HEK293 (cell line): ENCODE measurements at regions not wholly inside any gene's neighbourhood (a gene's known extent, or its start where the extent isn't known, plus 50 kb on each side); places are given as distances from the start of the nearest gene placed in this dataset.
"Not testable (repeated sequence)": the region's sequence is repeated elsewhere in the genome, so short reads cannot be mapped to it uniquely, and the experiment has no call there.

Experiments
- GLI4 ChIP-seq: fragments of 450-650 bp; formaldehyde crosslinking; IDR thresholded peaks from 2 replicates; pipeline ENCODE4 v1.5.1; 2016; ENCODE audit warnings: missing biosample characterization, missing genetic modification characterization
- GLIS2 ChIP-seq: fragments of 450-650 bp; formaldehyde crosslinking; IDR thresholded peaks from 2 replicates; pipeline ENCODE4 v1.5.1; 2016; ENCODE audit warnings: missing biosample characterization, missing genetic modification characterization
- SETDB1 ChIP-seq: IDR thresholded peaks from one replicate; pipeline ENCODE4 v1.6.1; 2017; ENCODE audit warnings: mild to moderate bottlenecking, low read length, moderate library complexity, mixed read lengths; ENCODE audit not compliant: insufficient read length
- ZNF292 ChIP-seq: fragments of 450-650 bp; formaldehyde crosslinking; IDR thresholded peaks from 2 replicates; pipeline ENCODE4 v1.5.1; 2016; ENCODE audit warnings: low read depth, missing biosample characterization, missing genetic modification characterization, borderline replicate concordance
- ZNF311 ChIP-seq: fragments of 450-650 bp; formaldehyde crosslinking; IDR thresholded peaks from 2 replicates; pipeline ENCODE4 v1.5.1; 2017; ENCODE audit warnings: missing biosample characterization, missing genetic modification characterization, borderline replicate concordance
- ZNF423 ChIP-seq: fragments of 450-650 bp; formaldehyde crosslinking; IDR thresholded peaks from 2 replicates; pipeline ENCODE4 v1.5.1; 2016; ENCODE audit warnings: missing biosample characterization, missing genetic modification characterization
- ZNF560 ChIP-seq: fragments of 450-650 bp; formaldehyde crosslinking; IDR thresholded peaks from 2 replicates; pipeline ENCODE4 v1.5.1; 2017; ENCODE audit warnings: missing biosample characterization, missing genetic modification characterization, borderline replicate concordance
- ZNF596 ChIP-seq: fragments of 450-650 bp; IDR thresholded peaks from 2 replicates; pipeline ENCODE4 v1.5.0; 2018; ENCODE audit warnings: missing biosample characterization, mild to moderate bottlenecking, missing genetic modification characterization, moderate library complexity
- ZNF837 ChIP-seq: fragments of 450-650 bp; formaldehyde crosslinking; IDR thresholded peaks from 2 replicates; pipeline ENCODE4 v1.5.1; 2016; ENCODE audit warnings: missing biosample characterization, missing genetic modification characterization
- ZSCAN30 ChIP-seq: fragments of 450-650 bp; IDR thresholded peaks from 2 replicates; pipeline ENCODE4 v1.5.1; 2018; ENCODE audit warnings: missing biosample characterization, mild to moderate bottlenecking, missing genetic modification characterization, moderate library complexity
- TF ChIP-seq, protein P1 (sequence below): sonication (generic); formaldehyde crosslinking; IDR thresholded peaks from 2 replicates; pipeline ENCODE4 v1.8.1; 2022; ENCODE audit warnings: mild to moderate bottlenecking, moderate library complexity, missing genetic modification reagents
- TF ChIP-seq, protein P2 (sequence below): fragments of 450-650 bp; formaldehyde crosslinking; IDR thresholded peaks from 2 replicates; pipeline ENCODE4 v1.5.1; 2016; ENCODE audit warnings: missing biosample characterization, missing genetic modification characterization
- TF ChIP-seq, protein P3 (sequence below): fragments of 450-650 bp; formaldehyde crosslinking; IDR thresholded peaks from 2 replicates; pipeline ENCODE4 v1.5.1; 2016; ENCODE audit warnings: missing biosample characterization, missing genetic modification characterization

DNA sequence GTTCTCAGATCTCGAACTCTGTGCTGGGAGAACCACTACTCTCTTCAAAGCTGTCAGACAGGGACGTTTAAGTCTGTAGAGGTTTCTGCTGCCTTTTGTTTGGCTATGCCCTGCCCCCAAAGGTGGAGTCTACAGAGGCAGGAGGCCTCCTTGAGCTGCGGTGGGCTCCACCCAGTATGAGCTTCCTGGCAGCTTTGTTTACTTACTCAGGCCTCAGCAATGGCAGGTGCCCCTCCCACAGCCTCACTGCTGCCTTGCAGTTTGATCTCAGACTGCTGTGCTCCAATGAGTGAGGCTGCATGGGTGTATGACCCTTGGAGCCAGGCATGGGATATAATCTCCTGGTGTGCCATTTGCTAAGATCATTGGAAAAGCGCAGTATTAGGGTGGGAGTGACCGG lies 75.4 kb upstream of the ANKRD30A start:
- TF ChIP-seq SETDB1; ZNF292 (tag by site-specific recombination); ZSCAN30 (tag by site-specific recombination); ZNF560 (tag by site-specific recombination); ZNF311; GLIS2; GLI4 (tag by site-specific recombination); ZNF596 (tag by site-specific recombination); ZNF837 (tag by site-specific recombination); ZNF423 (tag by site-specific recombination): not testable (repeated sequence)
- TF ChIP-seq, protein P1, sequence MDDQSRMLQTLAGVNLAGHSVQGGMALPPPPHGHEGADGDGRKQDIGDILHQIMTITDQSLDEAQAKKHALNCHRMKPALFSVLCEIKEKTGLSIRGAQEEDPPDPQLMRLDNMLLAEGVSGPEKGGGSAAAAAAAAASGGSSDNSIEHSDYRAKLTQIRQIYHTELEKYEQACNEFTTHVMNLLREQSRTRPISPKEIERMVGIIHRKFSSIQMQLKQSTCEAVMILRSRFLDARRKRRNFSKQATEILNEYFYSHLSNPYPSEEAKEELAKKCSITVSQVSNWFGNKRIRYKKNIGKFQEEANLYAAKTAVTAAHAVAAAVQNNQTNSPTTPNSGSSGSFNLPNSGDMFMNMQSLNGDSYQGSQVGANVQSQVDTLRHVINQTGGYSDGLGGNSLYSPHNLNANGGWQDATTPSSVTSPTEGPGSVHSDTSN (CRISPR knock-in tag): not testable (repeated sequence)
- TF ChIP-seq, protein P2, sequence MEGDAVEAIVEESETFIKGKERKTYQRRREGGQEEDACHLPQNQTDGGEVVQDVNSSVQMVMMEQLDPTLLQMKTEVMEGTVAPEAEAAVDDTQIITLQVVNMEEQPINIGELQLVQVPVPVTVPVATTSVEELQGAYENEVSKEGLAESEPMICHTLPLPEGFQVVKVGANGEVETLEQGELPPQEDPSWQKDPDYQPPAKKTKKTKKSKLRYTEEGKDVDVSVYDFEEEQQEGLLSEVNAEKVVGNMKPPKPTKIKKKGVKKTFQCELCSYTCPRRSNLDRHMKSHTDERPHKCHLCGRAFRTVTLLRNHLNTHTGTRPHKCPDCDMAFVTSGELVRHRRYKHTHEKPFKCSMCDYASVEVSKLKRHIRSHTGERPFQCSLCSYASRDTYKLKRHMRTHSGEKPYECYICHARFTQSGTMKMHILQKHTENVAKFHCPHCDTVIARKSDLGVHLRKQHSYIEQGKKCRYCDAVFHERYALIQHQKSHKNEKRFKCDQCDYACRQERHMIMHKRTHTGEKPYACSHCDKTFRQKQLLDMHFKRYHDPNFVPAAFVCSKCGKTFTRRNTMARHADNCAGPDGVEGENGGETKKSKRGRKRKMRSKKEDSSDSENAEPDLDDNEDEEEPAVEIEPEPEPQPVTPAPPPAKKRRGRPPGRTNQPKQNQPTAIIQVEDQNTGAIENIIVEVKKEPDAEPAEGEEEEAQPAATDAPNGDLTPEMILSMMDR (tag by site-specific recombination): not testable (repeated sequence)
- TF ChIP-seq, protein P3, sequence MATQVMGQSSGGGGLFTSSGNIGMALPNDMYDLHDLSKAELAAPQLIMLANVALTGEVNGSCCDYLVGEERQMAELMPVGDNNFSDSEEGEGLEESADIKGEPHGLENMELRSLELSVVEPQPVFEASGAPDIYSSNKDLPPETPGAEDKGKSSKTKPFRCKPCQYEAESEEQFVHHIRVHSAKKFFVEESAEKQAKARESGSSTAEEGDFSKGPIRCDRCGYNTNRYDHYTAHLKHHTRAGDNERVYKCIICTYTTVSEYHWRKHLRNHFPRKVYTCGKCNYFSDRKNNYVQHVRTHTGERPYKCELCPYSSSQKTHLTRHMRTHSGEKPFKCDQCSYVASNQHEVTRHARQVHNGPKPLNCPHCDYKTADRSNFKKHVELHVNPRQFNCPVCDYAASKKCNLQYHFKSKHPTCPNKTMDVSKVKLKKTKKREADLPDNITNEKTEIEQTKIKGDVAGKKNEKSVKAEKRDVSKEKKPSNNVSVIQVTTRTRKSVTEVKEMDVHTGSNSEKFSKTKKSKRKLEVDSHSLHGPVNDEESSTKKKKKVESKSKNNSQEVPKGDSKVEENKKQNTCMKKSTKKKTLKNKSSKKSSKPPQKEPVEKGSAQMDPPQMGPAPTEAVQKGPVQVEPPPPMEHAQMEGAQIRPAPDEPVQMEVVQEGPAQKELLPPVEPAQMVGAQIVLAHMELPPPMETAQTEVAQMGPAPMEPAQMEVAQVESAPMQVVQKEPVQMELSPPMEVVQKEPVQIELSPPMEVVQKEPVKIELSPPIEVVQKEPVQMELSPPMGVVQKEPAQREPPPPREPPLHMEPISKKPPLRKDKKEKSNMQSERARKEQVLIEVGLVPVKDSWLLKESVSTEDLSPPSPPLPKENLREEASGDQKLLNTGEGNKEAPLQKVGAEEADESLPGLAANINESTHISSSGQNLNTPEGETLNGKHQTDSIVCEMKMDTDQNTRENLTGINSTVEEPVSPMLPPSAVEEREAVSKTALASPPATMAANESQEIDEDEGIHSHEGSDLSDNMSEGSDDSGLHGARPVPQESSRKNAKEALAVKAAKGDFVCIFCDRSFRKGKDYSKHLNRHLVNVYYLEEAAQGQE (tag by site-specific recombination): not testable (repeated sequence)
